Neural progenitor cell (in vitro differentiated cells): ENCODE measurements at regions not wholly inside any gene's neighbourhood (a gene's known extent, or its start where the extent isn't known, plus 50 kb on each side); places are given as distances from the start of the nearest gene placed in this dataset.

ENCODE experiments used
- EZH2 ChIP-seq: fragments of 200-600 bp; sonication (generic); IDR thresholded peaks from 2 replicates; pipeline ENCODE4 v1.6.1; 2017; ENCODE audit warnings: antibody characterized with exemption, mild to moderate bottlenecking, moderate library complexity
- TF ChIP-seq, protein P1 (sequence below): fragments of 200-600 bp; sonication (generic); IDR thresholded peaks from 2 replicates; pipeline ENCODE4 v1.5.1; 2017; ENCODE audit warnings: antibody characterized with exemption, mild to moderate bottlenecking

- TF ChIP-seq, protein P1, sequence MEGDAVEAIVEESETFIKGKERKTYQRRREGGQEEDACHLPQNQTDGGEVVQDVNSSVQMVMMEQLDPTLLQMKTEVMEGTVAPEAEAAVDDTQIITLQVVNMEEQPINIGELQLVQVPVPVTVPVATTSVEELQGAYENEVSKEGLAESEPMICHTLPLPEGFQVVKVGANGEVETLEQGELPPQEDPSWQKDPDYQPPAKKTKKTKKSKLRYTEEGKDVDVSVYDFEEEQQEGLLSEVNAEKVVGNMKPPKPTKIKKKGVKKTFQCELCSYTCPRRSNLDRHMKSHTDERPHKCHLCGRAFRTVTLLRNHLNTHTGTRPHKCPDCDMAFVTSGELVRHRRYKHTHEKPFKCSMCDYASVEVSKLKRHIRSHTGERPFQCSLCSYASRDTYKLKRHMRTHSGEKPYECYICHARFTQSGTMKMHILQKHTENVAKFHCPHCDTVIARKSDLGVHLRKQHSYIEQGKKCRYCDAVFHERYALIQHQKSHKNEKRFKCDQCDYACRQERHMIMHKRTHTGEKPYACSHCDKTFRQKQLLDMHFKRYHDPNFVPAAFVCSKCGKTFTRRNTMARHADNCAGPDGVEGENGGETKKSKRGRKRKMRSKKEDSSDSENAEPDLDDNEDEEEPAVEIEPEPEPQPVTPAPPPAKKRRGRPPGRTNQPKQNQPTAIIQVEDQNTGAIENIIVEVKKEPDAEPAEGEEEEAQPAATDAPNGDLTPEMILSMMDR: no peak
- TF ChIP-seq EZH2: no peak
Measured at GRCh38 chr5:174810796-174811195, 86.4 kb downstream of the MSX2 start.
